Neural progenitor cell (in vitro differentiated cells): ENCODE measurements at regions not wholly inside any gene's neighbourhood (a gene's known extent, or its start where the extent isn't known, plus 50 kb on each side); places are given as distances from the start of the nearest gene placed in this dataset.

Experiments
- EZH2 ChIP-seq: fragments of 200-600 bp; sonication (generic); IDR thresholded peaks from 2 replicates; pipeline ENCODE4 v1.6.1; 2017; ENCODE audit warnings: antibody characterized with exemption, mild to moderate bottlenecking, moderate library complexity
- TF ChIP-seq, protein P1 (sequence below): fragments of 200-600 bp; sonication (generic); IDR thresholded peaks from 2 replicates; pipeline ENCODE4 v1.5.1; 2017; ENCODE audit warnings: antibody characterized with exemption, mild to moderate bottlenecking

DNA sequence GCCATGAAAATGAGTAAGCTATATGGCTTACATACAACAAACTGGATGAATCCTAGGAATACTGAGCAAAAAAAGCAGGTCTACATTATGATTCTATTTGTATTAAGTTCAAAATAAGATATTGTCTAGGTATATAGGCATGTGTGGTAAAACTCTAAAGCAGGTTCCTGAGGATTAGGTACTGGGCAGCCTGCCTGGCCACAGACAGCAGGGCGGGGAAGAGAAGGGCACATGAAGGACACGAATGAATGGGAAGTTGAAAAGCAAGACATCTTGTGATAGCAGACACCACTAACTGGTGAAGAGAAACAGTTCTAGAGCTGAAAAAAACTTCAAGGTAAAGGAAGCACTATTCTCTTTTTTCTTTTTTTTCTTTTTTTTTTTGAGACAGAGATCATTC lies 72.6 kb upstream of the SLC4A11 start:
- TF ChIP-seq, protein P1, sequence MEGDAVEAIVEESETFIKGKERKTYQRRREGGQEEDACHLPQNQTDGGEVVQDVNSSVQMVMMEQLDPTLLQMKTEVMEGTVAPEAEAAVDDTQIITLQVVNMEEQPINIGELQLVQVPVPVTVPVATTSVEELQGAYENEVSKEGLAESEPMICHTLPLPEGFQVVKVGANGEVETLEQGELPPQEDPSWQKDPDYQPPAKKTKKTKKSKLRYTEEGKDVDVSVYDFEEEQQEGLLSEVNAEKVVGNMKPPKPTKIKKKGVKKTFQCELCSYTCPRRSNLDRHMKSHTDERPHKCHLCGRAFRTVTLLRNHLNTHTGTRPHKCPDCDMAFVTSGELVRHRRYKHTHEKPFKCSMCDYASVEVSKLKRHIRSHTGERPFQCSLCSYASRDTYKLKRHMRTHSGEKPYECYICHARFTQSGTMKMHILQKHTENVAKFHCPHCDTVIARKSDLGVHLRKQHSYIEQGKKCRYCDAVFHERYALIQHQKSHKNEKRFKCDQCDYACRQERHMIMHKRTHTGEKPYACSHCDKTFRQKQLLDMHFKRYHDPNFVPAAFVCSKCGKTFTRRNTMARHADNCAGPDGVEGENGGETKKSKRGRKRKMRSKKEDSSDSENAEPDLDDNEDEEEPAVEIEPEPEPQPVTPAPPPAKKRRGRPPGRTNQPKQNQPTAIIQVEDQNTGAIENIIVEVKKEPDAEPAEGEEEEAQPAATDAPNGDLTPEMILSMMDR = no peak
- no peak for TF ChIP-seq EZH2
